ENCODE measurements at regions not wholly inside any gene's neighbourhood (a gene's known extent, or its start where the extent isn't known, plus 50 kb on each side); places are given as distances from the start of the nearest gene placed in this dataset.
"Not testable (repeated sequence)": the region's sequence is repeated elsewhere in the genome, so short reads cannot be mapped to it uniquely, and the experiment has no call there.

GRCh38 chr14:43014338-43014737, 1407.7 kb downstream of the LRFN5 start:
- ATAC-seq, result no peak

DNA sequence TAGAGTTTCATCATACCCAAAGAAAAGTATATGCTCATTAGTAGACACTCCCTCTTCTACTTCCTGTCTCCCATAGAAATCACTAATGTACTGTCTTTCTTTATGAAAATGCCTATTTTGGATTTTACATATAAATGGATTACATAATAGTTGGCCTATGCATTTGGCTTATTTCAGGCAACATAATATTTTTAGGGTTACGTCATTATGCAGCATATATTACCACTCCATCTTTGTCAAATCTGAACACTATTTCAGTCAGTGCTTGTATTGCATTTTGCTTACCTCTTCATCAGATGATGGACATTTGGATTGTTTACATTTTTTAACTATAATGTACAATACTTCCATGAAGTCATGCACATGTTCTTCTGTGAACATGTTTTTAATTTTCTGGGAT, 1406.1 kb downstream of the LRFN5 start:
- no peak for ATAC-seq

GRCh38 chr14:43005807-43006206, 1399.1 kb downstream of the LRFN5 start:
- no peak for ATAC-seq

- no peak for ATAC-seq
Observed at GRCh38 chr14:43003845-43004244, 1397.2 kb downstream of the LRFN5 start.

- ATAC-seq, result no peak
Observed at GRCh38 chr14:43001731-43002130, 1395.1 kb downstream of the LRFN5 start.

GRCh38 chr14:42994051-42994736, 1387.5 kb downstream of the LRFN5 start:
- no peak for ATAC-seq

- no peak for ATAC-seq
Observed at GRCh38 chr14:42992930-42993329, 1386.3 kb downstream of the LRFN5 start.

GRCh38 chr14:42980419-42980818, 1373.7 kb downstream of the LRFN5 start:
- no peak for ATAC-seq

DNA sequence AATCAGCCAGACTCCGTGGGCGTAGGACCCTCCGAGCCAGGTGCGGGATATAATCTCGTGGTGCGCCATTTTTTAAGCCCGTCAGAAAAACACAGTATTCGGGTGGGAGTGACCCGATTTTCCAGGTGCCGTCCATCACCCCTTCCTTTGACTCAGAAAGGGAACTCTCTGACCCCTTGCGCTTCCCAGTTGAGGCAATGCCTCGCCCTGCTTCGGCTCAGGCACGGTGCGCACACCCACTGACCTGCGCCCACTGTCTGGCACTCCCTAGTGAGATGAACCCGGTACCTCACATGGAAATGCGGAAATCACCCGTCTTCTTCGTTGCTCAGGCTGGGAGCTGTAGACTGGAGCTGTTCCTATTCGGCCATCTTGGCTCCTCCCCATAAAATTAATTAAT, 1366.5 kb downstream of the LRFN5 start:
- not testable (repeated sequence) for ATAC-seq

- ATAC-seq, result no peak
Observed at GRCh38 chr14:42965512-42965911, 1358.8 kb downstream of the LRFN5 start.

GRCh38 chr14:42961509-42961908, 1354.8 kb downstream of the LRFN5 start:
- ATAC-seq, result no peak

GRCh38 chr14:42950363-42950762, 1343.7 kb downstream of the LRFN5 start:
- no peak for ATAC-seq

DNA sequence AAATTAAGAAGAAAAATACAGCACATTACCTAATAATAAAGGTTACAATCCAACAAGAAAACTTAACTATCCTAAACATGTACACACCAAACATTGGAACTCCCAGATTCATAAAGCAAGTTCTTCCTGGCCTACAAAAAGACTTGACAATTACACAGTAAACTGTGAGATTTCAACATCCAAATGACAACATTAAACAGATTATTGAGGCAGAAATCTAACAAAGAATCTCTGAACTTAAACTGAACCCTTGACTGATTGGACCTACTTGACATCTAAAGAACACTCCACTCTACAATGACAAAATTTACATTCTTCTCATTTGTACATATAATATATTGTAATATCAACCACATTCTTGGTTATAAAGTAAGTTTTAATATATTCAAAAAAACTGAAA, 1341.3 kb downstream of the LRFN5 start:
- ATAC-seq, result no peak

- no peak for ATAC-seq
Observed at GRCh38 chr14:42944284-42944683, 1337.6 kb downstream of the LRFN5 start.

DNA sequence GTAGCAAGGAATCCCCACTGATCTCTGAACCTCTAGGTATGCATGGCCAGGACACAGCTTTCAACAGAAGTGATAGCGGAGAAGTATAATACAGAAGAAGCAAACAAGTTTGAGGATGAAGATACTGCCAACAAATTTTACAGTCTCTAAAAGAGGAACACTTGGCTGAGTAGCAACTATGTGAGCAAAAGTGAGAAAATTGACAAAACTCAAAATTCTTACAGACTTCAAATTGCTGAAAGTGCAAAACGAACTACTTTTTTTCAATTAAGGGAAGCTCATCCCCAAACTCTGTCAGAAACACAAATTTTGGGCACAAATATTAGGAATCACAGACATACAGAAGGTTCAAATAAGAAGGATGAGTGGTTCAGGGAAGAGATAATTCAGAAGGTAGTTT, 1324.6 kb downstream of the LRFN5 start:
- ATAC-seq, result no peak

DNA sequence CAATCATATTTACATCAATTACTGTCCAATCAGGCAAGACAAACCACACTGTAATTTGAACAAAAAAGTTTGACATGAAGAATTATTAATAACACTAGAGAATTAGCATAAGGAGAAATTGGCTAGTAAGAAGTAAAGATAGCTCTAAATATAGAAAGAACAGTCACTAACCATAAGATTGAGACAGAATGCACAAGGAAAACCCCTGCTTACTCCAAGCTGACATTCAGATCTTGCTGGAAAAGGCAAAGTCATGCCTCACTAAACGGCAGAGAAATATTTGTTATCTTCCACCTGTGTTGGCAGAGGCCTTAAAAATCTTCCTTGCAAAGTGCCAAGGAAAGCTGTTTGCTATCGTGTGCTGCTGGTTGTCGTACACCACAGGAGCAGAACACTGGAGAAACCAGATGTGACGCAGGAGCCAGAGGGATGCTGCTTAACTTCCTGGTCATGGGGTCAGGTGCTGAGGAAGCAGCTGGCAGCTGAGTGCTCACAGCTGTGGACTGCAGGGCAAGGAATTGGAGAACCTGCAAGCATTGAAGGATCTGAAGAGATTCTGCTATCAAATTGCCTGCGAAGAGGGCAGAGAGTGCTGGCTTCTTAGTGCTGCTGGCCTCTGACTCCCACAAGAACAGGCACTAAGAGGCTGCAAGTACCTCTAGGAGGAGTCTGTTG, 1323.3 kb downstream of the LRFN5 start:
- no peak for ATAC-seq

DNA sequence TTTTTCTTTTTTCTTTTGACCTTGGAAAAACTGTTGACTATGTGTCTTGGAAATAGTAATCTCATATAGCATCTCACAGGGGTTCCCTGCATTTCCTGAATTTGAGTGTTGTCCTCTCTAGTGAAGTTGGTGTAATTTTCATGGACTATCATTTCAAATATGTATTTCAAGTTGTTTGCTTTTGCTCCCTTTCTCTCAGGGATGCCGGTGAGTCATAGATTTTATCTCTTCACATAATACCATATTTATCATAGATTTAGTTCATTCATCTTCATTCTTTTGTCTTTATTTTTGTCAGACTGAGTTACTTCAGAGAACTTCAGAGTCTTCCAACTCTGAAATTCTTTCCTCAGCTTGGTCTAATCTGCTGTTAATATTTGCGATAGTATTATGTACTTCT, 1320.6 kb downstream of the LRFN5 start:
- ATAC-seq, result no peak

DNA sequence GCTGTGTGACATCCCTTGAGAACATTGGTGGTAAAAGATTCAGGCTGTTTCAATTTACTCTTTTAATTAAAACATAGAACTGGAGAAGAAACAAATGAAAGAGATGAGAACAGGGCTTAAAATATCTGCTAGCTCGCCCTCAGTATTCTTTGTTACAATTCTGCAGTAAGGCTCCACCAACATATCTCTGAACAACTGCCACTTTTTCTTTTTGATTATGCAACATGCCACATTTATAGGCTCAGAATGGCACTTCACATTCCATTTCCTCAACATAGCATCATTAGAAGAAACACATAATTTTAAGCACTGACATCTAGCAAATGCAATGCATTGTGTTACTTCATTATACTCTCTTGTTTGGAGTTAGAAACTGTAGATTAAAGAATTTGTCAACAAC, 1315.2 kb downstream of the LRFN5 start:
- ATAC-seq, result no peak

- ATAC-seq, result no peak
Observed at GRCh38 chr14:42918615-42919014, 1311.9 kb downstream of the LRFN5 start.

DNA sequence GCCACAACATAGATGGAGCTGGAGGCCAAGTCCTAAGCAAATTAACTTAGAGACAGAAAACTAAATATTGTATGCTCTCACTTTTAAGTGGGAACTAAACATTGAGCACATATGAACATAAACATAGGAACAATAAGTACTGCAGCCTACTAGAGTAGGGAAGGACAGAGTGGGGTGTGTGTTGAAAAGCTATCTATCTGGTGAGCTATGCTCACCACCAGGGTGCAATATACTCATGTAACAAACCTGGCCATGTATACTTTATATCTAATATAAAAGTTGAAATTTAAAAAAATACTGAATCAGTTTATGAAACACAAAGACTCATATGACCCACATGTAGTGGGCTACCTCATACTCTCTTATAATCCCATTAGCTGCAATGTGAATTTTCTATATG, 1305.0 kb downstream of the LRFN5 start:
- no peak for ATAC-seq

GRCh38 chr14:42909659-42910058, 1303.0 kb downstream of the LRFN5 start:
- ATAC-seq, result no peak

- ATAC-seq, result no peak
Observed at GRCh38 chr14:42893183-42893582, 1286.5 kb downstream of the LRFN5 start.

- no peak for ATAC-seq
Observed at GRCh38 chr14:42884100-42884499, 1277.4 kb downstream of the LRFN5 start.

- ATAC-seq, result no peak
Observed at GRCh38 chr14:42877716-42878115, 1271.0 kb downstream of the LRFN5 start.

DNA sequence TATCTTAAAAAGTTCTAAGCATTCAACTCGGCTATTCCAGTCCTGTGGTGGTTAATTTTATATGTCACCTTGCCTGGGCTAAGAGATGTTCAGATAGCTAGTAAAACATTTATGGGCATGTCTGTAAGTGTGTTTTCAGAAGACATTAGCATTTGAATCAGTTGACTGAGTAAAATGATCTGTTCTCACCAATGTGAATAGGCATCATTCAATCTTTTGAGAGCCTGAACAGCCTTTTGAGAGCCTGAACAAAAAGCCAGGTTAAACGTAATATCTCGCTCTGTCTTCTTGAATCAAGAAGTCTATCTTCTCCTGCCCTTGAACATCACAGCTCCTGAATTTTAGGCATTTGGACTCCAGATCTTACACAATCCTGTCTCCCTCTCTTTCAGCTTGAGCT, 1266.1 kb downstream of the LRFN5 start:
- no peak for ATAC-seq

Measured in activated CD4-positive, CD25-positive, alpha-beta regulatory T cell treated with anti-CD3 and anti-CD28 coated beads, Interleukin-2, amount 50 U/mL, for 24 hours (primary cell).